Ectodermal cell (in vitro differentiated cells): ENCODE measurements at regions not wholly inside any gene's neighbourhood (a gene's known extent, or its start where the extent isn't known, plus 50 kb on each side); places are given as distances from the start of the nearest gene placed in this dataset.
"Not testable (repeated sequence)": the region's sequence is repeated elsewhere in the genome, so short reads cannot be mapped to it uniquely, and the experiment has no call there.

Experiments
- H3K27ac ChIP-seq: 2 replicates; pipeline ENCODE4 v1.7.0; 2013; ENCODE audit warnings: mild to moderate bottlenecking, low read depth, low read length; ENCODE audit not compliant: insufficient read depth, poor library complexity, severe bottlenecking
- H3K27me3 ChIP-seq: 2 replicates; pipeline ENCODE4 v1.7.0; 2013; ENCODE audit warnings: mild to moderate bottlenecking, low read length; ENCODE audit not compliant: insufficient read depth, control insufficient read depth, poor library complexity, severe bottlenecking
- H3K36me3 ChIP-seq: one replicate; pipeline ENCODE4 v1.7.0; 2013; ENCODE audit warnings: low read length; ENCODE audit not compliant: control insufficient read depth, insufficient read depth
- H3K4me1 ChIP-seq: one replicate; pipeline ENCODE4 v1.7.0; 2013; ENCODE audit warnings: low read length; ENCODE audit not compliant: control insufficient read depth, insufficient read depth
- H3K4me3 ChIP-seq: 2 replicates; pipeline ENCODE4 v1.7.0; 2013; ENCODE audit warnings: low read depth, low read length, control low read depth; ENCODE audit not compliant: insufficient read depth
- H3K9me3 ChIP-seq: 2 replicates; pipeline ENCODE4 v1.7.0; 2013; ENCODE audit warnings: mild to moderate bottlenecking, low read length, moderate library complexity; ENCODE audit not compliant: control insufficient read depth
- WGBS, 2 experiments: methylation state at CpG; one replicate each; pipeline ENCODE4 v1.1.7; 2013; ENCODE audit warnings: missing lambda C conversion rate in 2 of 2; 5-methylcytosine and 5-hydroxymethylcytosine counted together

DNA sequence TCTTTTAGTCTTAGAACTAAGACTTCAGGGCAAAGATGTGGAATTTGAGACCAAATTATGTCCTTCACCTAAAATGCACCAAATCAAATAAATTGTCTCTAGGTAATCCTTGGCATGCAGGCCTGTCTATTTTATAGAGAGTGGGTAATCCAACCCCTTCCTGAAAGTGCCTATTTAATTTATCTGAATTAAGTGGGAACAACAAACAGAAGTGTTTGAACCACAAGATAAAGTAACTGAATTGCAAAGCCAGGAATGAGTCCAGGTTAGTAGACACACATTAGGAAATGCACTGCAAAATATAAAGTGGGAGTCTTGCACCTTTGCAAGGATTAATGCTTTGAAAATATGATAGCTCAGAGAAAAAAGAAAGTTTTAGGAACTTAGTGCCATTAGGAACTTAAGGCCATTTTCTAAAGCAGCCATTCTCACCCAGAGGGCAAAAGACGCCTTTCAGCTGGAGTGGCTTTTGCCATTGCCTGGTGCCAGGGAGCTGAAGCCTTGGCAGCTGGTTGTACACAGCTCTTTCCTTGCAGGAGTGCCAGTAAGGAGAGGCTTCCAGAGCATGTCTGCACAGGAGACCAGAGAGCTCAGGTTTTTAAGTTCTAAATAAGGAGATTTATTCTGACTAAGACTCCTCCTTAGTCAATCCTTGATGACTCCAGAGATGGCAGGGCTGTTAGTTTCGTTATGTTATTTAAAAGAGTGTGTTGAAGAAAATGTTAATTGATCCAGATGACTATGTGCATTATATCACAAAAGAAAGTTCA is 151.7 kb upstream of the ELL2 start:
- Histone ChIP-seq H3K4me1 (no peaks in the 10 kb centered on the region), H3K36me3 (no peaks in the 10 kb centered on the region), H3K9me3 (no peaks in the 10 kb centered on the region), H3K4me3 (no peak overlapping the region), H3K27ac (no peak overlapping the region), H3K27me3 (no peaks in the 10 kb centered on the region)
- 94 to 100% methylated on average over 1 to 2 of the region's 2 CpGs for WGBS, 2 experiments

GRCh38 chr5:96112703-96113102 is 151.1 kb upstream of the ELL2 start:
- WGBS, 2 experiments: 83 to 100% methylated on average over 1 to 2 of the region's 2 CpGs
- H3K36me3 ChIP-seq: no peaks in the 10 kb centered on the region
- H3K4me1 ChIP-seq: no peaks in the 10 kb centered on the region
- no peaks in the 10 kb centered on the region for H3K9me3 ChIP-seq
- H3K27ac ChIP-seq: no peak overlapping the region
- H3K27me3 ChIP-seq: no peaks in the 10 kb centered on the region
- no peak overlapping the region for H3K4me3 ChIP-seq

- WGBS, 2 experiments: 100% methylated on average over 1 of the region's 1 CpG; no CpG with 5 or more reads in 1 of the 2 experiments
- H3K36me3 ChIP-seq: no peaks in the 10 kb centered on the region
- no peaks in the 10 kb centered on the region for H3K9me3 ChIP-seq
- H3K27me3 ChIP-seq: no peaks in the 10 kb centered on the region
- H3K27ac ChIP-seq: no peak overlapping the region
- no peaks in the 10 kb centered on the region for H3K4me1 ChIP-seq
- H3K4me3 ChIP-seq: no peak overlapping the region
Observed at GRCh38 chr5:96112123-96112670, 150.5 kb upstream of the ELL2 start.

DNA sequence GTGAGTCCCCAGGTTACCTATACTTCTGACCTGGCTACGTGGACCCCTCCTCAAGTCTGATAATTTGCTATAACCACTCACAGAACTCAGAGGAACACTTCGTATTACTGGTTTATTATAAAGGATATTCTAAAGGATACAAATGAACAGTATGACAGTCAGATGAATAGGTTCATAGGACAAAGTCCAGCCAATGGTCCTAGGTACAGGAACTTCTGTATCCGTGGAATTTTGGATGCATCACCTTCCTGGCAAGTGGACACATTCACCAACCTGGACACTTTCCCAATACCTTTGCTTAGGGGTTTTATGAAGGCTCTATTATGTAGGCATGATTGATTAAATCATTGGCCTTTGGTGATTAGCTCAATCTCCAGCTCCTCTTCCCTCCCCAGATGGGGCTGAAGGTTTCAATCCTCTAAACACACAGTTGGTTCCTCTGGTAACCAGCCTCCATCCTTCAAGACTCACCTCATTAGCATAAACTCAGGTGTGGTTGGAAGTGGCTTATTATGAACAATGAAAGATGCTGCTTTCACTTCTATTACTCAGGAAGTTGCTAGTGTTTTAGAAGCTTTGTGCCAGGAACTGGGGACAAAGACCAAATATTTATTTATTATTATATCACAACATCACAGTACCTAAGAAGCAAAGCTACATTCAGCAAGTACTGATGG is 149.6 kb upstream of the ELL2 start:
- H3K27ac ChIP-seq: no peak overlapping the region
- no peaks in the 10 kb centered on the region for H3K36me3 ChIP-seq
- no peak overlapping the region for H3K4me3 ChIP-seq
- WGBS, 2 experiments: 93 to 97% methylated on average over 2 to 3 of the region's 3 CpGs
- no peaks in the 10 kb centered on the region for H3K9me3 ChIP-seq
- H3K27me3 ChIP-seq: no peaks in the 10 kb centered on the region
- no peaks in the 10 kb centered on the region for H3K4me1 ChIP-seq

DNA sequence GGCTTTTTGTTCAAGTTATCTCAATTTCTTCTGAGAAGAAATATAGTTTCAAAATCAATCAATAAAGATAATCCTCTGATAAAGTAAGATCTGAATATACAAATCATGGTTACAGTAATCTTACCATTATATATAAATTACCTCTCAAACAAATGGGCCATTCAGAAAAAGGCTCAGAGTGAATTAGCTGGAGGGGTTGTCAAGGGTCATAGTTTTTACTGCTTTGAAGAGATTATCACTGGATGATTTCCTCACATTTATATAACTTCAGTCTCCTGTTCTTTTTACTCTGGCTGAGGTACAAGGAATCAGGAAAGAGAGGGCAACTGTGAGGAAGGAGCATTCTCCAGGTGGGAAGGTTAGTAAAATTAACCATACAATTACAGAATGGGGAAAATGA is 148.6 kb upstream of the ELL2 start:
- Histone ChIP-seq H3K4me3 (no peak overlapping the region), H3K27me3 (no peaks in the 10 kb centered on the region), H3K9me3 (no peaks in the 10 kb centered on the region), H3K36me3 (no peaks in the 10 kb centered on the region), H3K27ac (no peak overlapping the region), H3K4me1 (no peaks in the 10 kb centered on the region)

GRCh38 chr5:96108629-96109028 is 147.0 kb upstream of the ELL2 start:
- H3K27ac ChIP-seq, H3K36me3 ChIP-seq, H3K4me1 ChIP-seq, H3K9me3 ChIP-seq, H3K4me3 ChIP-seq, H3K27me3 ChIP-seq: not testable (repeated sequence)
- WGBS, 2 experiments: 85 to 88% methylated on average over 10 of the region's 10 CpGs

DNA sequence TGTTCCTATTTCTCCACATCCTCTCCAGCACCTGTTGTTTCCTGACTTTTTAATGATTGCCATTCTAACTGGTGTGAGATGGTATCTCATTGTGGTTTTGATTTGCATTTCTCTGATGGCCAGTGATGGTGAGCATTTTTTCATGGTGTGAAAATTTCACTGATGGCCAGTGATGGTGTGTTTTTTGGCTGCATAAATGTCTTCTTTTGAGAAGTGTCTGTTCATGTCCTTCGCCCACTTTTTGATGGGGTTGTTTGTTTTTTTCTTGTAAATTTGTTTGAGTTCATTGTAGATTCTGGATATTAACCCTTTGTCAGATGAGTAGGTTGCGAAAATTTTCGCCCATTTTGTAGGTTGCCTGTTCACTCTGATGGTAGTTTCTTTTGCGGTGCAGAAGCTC is 142.2 kb upstream of the ELL2 start:
- H3K4me3 ChIP-seq, H3K36me3 ChIP-seq, H3K4me1 ChIP-seq, H3K27me3 ChIP-seq, H3K27ac ChIP-seq, H3K9me3 ChIP-seq: not testable (repeated sequence)
- 86 to 100% methylated on average over 4 of the region's 4 CpGs for WGBS, 2 experiments

DNA sequence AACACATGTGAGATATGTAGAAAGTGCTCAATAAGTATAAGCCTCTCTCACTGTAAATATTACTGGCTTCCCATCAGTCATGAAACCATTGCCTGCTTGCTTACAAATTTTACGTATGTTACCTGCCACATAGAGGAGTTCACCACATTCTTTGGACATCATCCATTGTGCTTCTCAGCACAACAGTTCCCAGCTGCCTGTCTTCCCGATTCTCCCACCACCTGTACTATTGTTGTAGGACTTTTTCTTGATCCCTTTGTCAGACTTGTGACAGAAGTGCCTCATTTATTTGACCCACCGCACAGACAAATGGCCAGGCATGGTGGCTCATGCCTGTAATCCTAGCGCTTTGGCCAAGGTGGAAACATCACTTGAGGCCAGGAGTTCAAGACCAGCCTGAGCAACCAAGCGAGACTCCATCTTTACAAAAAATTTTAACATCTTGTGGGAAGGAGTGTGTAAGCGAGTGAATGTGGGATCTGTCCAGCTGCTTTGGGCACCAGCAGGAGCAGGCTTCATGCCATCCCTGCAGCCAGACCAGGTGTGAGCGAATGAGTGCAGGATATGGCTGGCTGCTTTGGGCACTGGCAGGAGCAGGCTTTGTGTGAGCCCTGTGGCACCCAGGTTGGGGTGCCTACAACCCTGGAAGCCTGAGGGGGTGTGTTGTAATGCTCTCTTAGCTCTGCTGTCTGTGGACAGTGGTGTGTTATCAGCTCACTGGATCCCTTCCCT is 139.9 kb upstream of the ELL2 start:
- Histone ChIP-seq H3K9me3 (no peaks in the 10 kb centered on the region), H3K27ac (no peak overlapping the region), H3K27me3 (no peaks in the 10 kb centered on the region), H3K36me3 (no peaks in the 10 kb centered on the region), H3K4me3 (no peak overlapping the region), H3K4me1 (no peaks in the 10 kb centered on the region)
- 93 to 94% methylated on average over 6 to 7 of the region's 7 CpGs for WGBS, 2 experiments

GRCh38 chr5:96097488-96097887 is 135.8 kb upstream of the ELL2 start:
- not testable (repeated sequence) for H3K4me3 ChIP-seq, H3K36me3 ChIP-seq, H3K4me1 ChIP-seq, H3K9me3 ChIP-seq, H3K27me3 ChIP-seq, H3K27ac ChIP-seq

GRCh38 chr5:96096724-96097123 is 135.1 kb upstream of the ELL2 start:
- Histone ChIP-seq H3K36me3 (no peaks in the 10 kb centered on the region), H3K4me1 (no peaks in the 10 kb centered on the region), H3K27ac (no peak overlapping the region), H3K4me3 (no peak overlapping the region), H3K9me3 (no peaks in the 10 kb centered on the region), H3K27me3 (no peaks in the 10 kb centered on the region)
- 89 to 97% methylated on average over 2 of the region's 2 CpGs for WGBS, 2 experiments
